ENCODE measurements at regions not wholly inside any gene's neighbourhood (a gene's known extent, or its start where the extent isn't known, plus 50 kb on each side); places are given as distances from the start of the nearest gene placed in this dataset.

GRCh38 chr5:107047048-107047447, 623.7 kb downstream of the EFNA5 start:
- TF ChIP-seq CTCF (conservative IDR thresholded peaks at IDR 0.05; ENCODE audit: low read length) (no peak), EZH2phosphoT487 (IDR thresholded peaks at IDR 0.05; ENCODE audit: borderline replicate concordance, low read depth, low read length) (no peak)
